ENCODE measurements at regions not wholly inside any gene's neighbourhood (a gene's known extent, or its start where the extent isn't known, plus 50 kb on each side); places are given as distances from the start of the nearest gene placed in this dataset.

DNA sequence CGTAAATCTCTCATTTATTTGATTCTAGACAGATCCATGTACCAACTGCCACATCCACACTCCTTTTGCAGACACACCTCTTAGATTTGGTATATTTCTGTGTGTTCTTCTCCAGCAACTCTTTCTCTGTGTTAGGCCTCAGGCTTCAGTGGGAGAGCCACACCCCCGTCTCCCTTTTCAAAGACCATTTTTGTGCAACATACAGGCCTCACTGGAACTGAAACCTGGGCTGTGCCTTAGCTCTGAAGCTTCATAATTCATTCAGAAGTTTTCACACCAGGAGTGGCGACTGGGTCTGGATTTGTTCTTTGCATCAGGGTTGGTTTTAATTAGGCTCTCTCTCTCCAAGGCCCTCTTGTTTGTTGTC is 170.2 kb downstream of the THBS2 start:
- H3K4me3 Mint-ChIP-seq = no peak overlapping the region
- no peak for DNase-seq
- no peaks in the 10 kb centered on the region for H3K27me3 Mint-ChIP-seq (ENCODE audit: insufficient read depth)
- H3K36me3 Mint-ChIP-seq (ENCODE audit: low read depth) = peaks cover 17% of the 10 kb centered on the region; the same call in 1 of the 2 replicates
- H3K27ac Mint-ChIP-seq = no peak overlapping the region
- TF ChIP-seq CTCF (IDR thresholded peaks at IDR 0.05) = no peak
- H3K9me3 Mint-ChIP-seq = no peaks in the 10 kb centered on the region
- peaks cover 14% of the 10 kb centered on the region; the same call in 1 of the 2 replicates for H3K4me1 Mint-ChIP-seq (ENCODE audit: low read depth)

- no peaks in the 10 kb centered on the region for H3K27me3 Mint-ChIP-seq (ENCODE audit: insufficient read depth)
- H3K4me1 Mint-ChIP-seq (ENCODE audit: low read depth) = peaks cover 9% of the 10 kb centered on the region; the same call in 1 of the 2 replicates
- DNase-seq = no peak
- no peaks in the 10 kb centered on the region for H3K9me3 Mint-ChIP-seq
- H3K36me3 Mint-ChIP-seq (ENCODE audit: low read depth) = peaks cover 17% of the 10 kb centered on the region; the same call in 1 of the 2 replicates
- H3K27ac Mint-ChIP-seq = no peak overlapping the region
- TF ChIP-seq CTCF (IDR thresholded peaks at IDR 0.05) = no peak
- no peak overlapping the region for H3K4me3 Mint-ChIP-seq
Measured at GRCh38 chr6:169082817-169083507, 170.7 kb downstream of the THBS2 start.

DNA sequence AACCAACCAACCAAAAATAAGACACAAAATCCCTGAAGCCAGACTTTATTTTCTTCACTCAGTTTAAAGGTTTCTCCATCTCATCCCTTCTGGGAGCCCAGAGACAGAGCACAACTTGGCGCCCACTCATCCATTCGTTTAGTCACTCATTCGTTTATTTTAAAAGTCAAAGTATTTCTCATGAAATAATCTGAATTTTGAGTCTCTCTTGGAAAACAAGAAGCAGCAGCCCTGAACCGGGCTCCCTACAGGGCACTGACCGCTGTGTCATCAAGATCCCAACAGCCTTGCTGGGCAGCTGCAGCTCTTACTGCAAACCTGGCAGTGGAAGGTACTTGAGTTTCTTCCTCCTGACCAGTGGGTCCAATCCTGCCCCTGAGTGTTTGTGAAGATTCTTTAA is 171.6 kb downstream of the THBS2 start:
- Mint-ChIP-seq H3K4me1 (ENCODE audit: low read depth) (peaks cover under 1% of the 10 kb centered on the region; the same call in 1 of the 2 replicates), H3K27ac (no peak overlapping the region), H3K27me3 (ENCODE audit: insufficient read depth) (no peaks in the 10 kb centered on the region), H3K36me3 (ENCODE audit: low read depth) (peaks cover 17% of the 10 kb centered on the region; the same call in 1 of the 2 replicates), H3K9me3 (no peaks in the 10 kb centered on the region), H3K4me3 (no peak overlapping the region)
- no peak for DNase-seq
- no peak for TF ChIP-seq CTCF (IDR thresholded peaks at IDR 0.05)

DNA sequence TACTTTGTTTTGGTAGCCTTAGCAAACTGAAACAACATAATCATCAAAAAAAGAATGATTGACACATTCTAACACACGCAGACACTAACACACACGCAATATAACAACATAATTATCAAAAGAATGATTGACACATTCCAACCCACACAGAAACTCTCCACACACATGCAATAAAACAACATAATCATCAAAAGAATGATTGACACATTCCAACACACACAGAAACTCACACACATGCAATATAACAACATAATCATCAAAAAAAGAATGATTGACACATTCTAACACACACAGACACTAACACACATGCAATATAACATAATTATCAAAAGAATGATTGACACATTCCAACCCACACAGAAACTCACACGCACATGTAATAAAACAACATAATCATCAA is 172.4 kb downstream of the THBS2 start:
- H3K27ac Mint-ChIP-seq = no peak overlapping the region
- H3K9me3 Mint-ChIP-seq = no peaks in the 10 kb centered on the region
- peaks cover 22% of the 10 kb centered on the region; the same call in 1 of the 2 replicates for H3K36me3 Mint-ChIP-seq (ENCODE audit: low read depth)

GRCh38 chr6:169079650-169080049 is 174.0 kb downstream of the THBS2 start:
- Mint-ChIP-seq H3K4me1 (ENCODE audit: low read depth) (peaks cover 13% of the 10 kb centered on the region), H3K9me3 (no peaks in the 10 kb centered on the region), H3K27me3 (ENCODE audit: insufficient read depth) (no peaks in the 10 kb centered on the region; the same call in none of the 2 replicates), H3K36me3 (ENCODE audit: low read depth) (peaks cover 24% of the 10 kb centered on the region), H3K4me3 (no peak overlapping the region), H3K27ac (no peak overlapping the region)
- DNase-seq = no peak
- TF ChIP-seq CTCF (IDR thresholded peaks at IDR 0.05) = no peak

More for the DNA sequence above, 172.4 kb downstream of the THBS2 start:
- no peak for DNase-seq
- Mint-ChIP-seq H3K4me1 (ENCODE audit: low read depth) (no peaks in the 10 kb centered on the region), H3K4me3 (no peak overlapping the region), H3K27me3 (ENCODE audit: insufficient read depth) (no peaks in the 10 kb centered on the region; the same call in 1 of the 2 replicates)
- no peak for TF ChIP-seq CTCF (IDR thresholded peaks at IDR 0.05)

Data from HFFc6 (cell line).